ENCODE measurements at regions not wholly inside any gene's neighbourhood (a gene's known extent, or its start where the extent isn't known, plus 50 kb on each side); places are given as distances from the start of the nearest gene placed in this dataset.

GRCh38 chr4:129218897-129219296 is 122.9 kb downstream of the C4orf33 start:
- no peak overlapping the region for H3K27ac ChIP-seq (ENCODE audit: low read depth in 1 of 2, low read length in 1 of 2)
- WGBS: 97% methylated on average over 1 of the region's 1 CpG
- DNase-seq (ENCODE audit: low read depth in 6 of 9, low spot score in 9 of 9): no peak
- no peaks in the 10 kb centered on the region for H3K4me1 ChIP-seq (ENCODE audit: control insufficient read depth in 2 of 2, insufficient read depth in 2 of 2, low read length in 2 of 2)
- H3K36me3 ChIP-seq (ENCODE audit: control insufficient read depth in 2 of 2, insufficient read depth in 2 of 2, low read length in 1 of 2): no peaks in the 10 kb centered on the region
- no peaks in the 10 kb centered on the region for H3K9me3 ChIP-seq (ENCODE audit: control insufficient read depth in 2 of 2, insufficient read depth in 1 of 2, low read length in 1 of 2)
- no peaks in the 10 kb centered on the region for H3K27me3 ChIP-seq (ENCODE audit: control insufficient read depth in 2 of 2, insufficient read depth in 1 of 2, low read length in 1 of 2)
- H3K4me3 ChIP-seq (ENCODE audit: low read length in 2 of 2): no peak overlapping the region

DNA sequence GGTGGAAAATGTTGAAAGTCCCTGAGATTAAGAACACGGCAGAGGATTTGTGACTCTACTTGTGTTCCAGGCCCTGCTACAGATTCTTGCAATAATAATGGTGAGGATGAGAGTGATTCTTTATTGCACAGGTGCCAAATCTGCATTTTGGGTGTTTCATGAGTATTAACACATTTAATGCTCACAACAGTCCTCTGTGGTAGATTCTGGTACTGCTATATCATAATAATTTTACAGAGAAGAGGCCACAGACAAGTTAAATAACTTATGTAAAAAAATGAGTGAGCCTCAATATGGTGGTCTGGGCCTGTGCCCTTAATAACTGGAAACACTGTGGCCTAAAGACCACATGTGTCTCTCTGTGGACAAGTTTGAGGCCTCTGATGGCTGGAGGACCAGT is 124.3 kb downstream of the C4orf33 start:
- 98% methylated on average over 1 of the region's 1 CpG for WGBS
- Histone ChIP-seq H3K4me1 (ENCODE audit: control insufficient read depth in 2 of 2, insufficient read depth in 2 of 2, low read length in 2 of 2) (no peaks in the 10 kb centered on the region), H3K9me3 (ENCODE audit: control insufficient read depth in 2 of 2, insufficient read depth in 1 of 2, low read length in 1 of 2) (no peaks in the 10 kb centered on the region), H3K27ac (ENCODE audit: low read depth in 1 of 2, low read length in 1 of 2) (no peak overlapping the region), H3K4me3 (ENCODE audit: low read length in 2 of 2) (no peak overlapping the region), H3K36me3 (ENCODE audit: control insufficient read depth in 2 of 2, insufficient read depth in 2 of 2, low read length in 1 of 2) (no peaks in the 10 kb centered on the region), H3K27me3 (ENCODE audit: control insufficient read depth in 2 of 2, insufficient read depth in 1 of 2, low read length in 1 of 2) (no peaks in the 10 kb centered on the region)
- DNase-seq (ENCODE audit: low read depth in 6 of 9, low spot score in 9 of 9): no peak

DNA sequence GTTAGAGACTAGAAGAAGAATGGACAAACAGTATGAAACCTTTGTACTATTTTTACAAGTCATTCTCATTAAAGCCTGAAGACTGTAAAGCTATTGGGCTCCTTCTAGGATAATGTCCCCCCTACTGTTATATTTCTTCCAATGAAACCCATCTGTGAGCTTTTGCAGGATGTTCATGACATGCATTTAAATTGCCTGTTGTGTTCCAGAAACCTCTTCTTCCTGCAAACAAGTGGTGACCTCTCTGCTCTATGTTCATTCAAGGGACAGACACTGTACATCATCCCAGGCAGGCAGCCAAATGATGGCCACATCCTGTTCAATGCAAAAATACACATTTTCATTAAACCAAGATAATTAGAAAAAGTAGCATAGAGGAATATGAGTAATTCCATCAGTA is 128.0 kb downstream of the C4orf33 start:
- no peak for DNase-seq (ENCODE audit: low read depth in 6 of 9, low spot score in 9 of 9)
- Histone ChIP-seq H3K27me3 (ENCODE audit: control insufficient read depth in 2 of 2, insufficient read depth in 1 of 2, low read length in 1 of 2) (no peaks in the 10 kb centered on the region), H3K9me3 (ENCODE audit: control insufficient read depth in 2 of 2, insufficient read depth in 1 of 2, low read length in 1 of 2) (no peaks in the 10 kb centered on the region)

DNA sequence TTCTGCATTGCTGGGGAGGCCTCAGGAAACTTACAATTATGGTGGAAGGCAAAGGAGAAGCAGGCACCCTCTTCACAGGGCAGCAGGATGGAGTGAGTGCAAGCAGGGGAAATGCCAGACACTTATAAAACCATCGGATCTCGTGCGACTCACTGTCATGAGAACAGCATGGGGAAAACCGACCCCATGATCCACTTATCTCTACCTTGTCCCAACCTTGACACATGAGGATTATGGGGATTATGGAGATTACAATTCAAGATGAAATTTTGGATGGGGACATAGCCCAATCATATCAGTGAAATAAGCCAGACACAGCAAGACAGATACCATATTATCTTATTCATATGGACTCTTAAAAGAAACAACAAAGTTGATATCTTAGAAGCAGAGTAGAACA is 134.9 kb downstream of the C4orf33 start:
- no peaks in the 10 kb centered on the region for H3K27me3 ChIP-seq (ENCODE audit: control insufficient read depth in 2 of 2, insufficient read depth in 1 of 2, low read length in 1 of 2)
- WGBS: 93% methylated on average over 4 of the region's 4 CpGs

More for the DNA sequence above, 128.0 kb downstream of the C4orf33 start:
- Histone ChIP-seq H3K27ac (ENCODE audit: low read depth in 1 of 2, low read length in 1 of 2) (no peak overlapping the region), H3K4me3 (ENCODE audit: low read length in 2 of 2) (no peak overlapping the region), H3K36me3 (ENCODE audit: control insufficient read depth in 2 of 2, insufficient read depth in 2 of 2, low read length in 1 of 2) (no peaks in the 10 kb centered on the region), H3K4me1 (ENCODE audit: control insufficient read depth in 2 of 2, insufficient read depth in 2 of 2, low read length in 2 of 2) (no peaks in the 10 kb centered on the region)

DNA sequence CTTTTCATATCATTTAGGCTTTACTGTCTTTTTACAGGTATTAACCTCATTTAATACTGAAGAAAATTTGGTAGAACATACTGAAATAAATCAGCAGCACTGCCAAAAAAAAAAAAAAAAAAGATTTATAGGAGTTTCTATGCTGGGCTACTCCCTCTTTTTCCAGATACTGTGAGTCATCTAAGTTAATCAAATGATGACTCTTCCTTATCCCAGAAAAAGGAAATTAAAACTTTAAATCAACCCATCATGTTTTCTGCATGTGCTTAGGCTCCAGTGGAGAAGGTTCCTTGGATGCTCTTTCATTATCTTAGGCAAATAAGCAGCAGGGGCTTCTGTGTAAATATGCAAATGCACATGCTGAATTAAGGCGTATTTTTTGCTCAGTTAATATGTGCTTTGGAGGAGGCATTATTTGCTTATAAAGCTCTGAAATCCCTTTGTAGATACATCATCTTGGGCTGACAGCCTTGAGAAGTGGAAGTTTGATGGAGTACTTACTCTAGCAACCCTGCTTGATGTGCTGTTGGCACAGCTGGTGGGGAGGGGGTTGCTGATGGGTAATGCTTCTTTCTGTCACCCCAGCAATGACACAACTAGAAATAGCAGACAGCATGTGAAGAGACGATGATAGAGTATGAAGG is 136.1 kb downstream of the C4orf33 start:
- Histone ChIP-seq H3K27ac (ENCODE audit: low read depth in 1 of 2, low read length in 1 of 2) (no peak overlapping the region), H3K4me1 (ENCODE audit: control insufficient read depth in 2 of 2, insufficient read depth in 2 of 2, low read length in 2 of 2) (no peaks in the 10 kb centered on the region), H3K27me3 (ENCODE audit: control insufficient read depth in 2 of 2, insufficient read depth in 1 of 2, low read length in 1 of 2) (no peaks in the 10 kb centered on the region), H3K36me3 (ENCODE audit: control insufficient read depth in 2 of 2, insufficient read depth in 2 of 2, low read length in 1 of 2) (no peaks in the 10 kb centered on the region), H3K9me3 (ENCODE audit: control insufficient read depth in 2 of 2, insufficient read depth in 1 of 2, low read length in 1 of 2) (no peaks in the 10 kb centered on the region), H3K4me3 (ENCODE audit: low read length in 2 of 2) (no peak overlapping the region)
- DNase-seq (ENCODE audit: low read depth in 6 of 9, low spot score in 9 of 9): no peak
- 98% methylated on average over 2 of the region's 2 CpGs for WGBS

More for the DNA sequence above, 134.9 kb downstream of the C4orf33 start:
- H3K36me3 ChIP-seq (ENCODE audit: control insufficient read depth in 2 of 2, insufficient read depth in 2 of 2, low read length in 1 of 2): no peaks in the 10 kb centered on the region
- no peaks in the 10 kb centered on the region for H3K4me1 ChIP-seq (ENCODE audit: control insufficient read depth in 2 of 2, insufficient read depth in 2 of 2, low read length in 2 of 2)
- no peaks in the 10 kb centered on the region for H3K9me3 ChIP-seq (ENCODE audit: control insufficient read depth in 2 of 2, insufficient read depth in 1 of 2, low read length in 1 of 2)
- DNase-seq (ENCODE audit: low read depth in 6 of 9, low spot score in 9 of 9): no peak
- H3K4me3 ChIP-seq (ENCODE audit: low read length in 2 of 2): no peak overlapping the region
- H3K27ac ChIP-seq (ENCODE audit: low read depth in 1 of 2, low read length in 1 of 2): no peak overlapping the region

DNA sequence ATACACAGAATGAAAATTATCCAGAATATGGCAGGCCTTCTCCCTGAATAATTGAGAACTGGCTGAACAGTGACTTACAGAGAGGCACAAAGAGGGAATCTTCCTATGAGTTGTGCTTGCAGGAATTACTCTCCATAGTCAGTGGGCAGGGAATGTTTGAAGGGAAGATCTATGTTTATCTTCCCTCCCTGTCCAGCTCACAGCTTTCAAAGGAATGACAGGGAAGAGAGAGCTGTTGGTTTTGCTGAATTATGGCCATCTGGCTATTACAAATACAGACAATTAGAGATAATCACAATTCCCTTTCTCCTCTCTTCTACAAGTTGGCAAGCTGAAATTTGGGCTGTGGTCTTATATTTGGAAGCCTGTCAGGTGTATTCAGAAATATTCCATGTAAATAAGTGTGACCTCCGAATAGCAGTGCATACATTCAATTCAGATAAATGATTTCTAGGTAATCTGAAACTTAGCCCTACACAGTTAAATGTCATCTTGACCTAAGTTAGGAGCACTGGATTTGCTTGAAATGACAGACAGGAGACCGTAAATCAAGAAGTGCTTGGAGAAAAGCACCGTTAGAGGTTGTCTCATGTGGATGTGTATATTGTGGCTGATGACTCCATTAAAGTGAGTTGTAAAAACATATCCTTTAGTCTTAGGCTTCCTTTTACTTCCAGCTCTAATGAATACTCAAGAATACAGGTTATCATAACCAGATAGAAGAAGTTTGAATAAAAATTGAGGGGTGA is 136.8 kb downstream of the C4orf33 start:
- Histone ChIP-seq H3K27ac (ENCODE audit: low read depth in 1 of 2, low read length in 1 of 2) (no peak overlapping the region), H3K9me3 (ENCODE audit: control insufficient read depth in 2 of 2, insufficient read depth in 1 of 2, low read length in 1 of 2) (no peaks in the 10 kb centered on the region), H3K36me3 (ENCODE audit: control insufficient read depth in 2 of 2, insufficient read depth in 2 of 2, low read length in 1 of 2) (no peaks in the 10 kb centered on the region), H3K4me3 (ENCODE audit: low read length in 2 of 2) (no peak overlapping the region), H3K4me1 (ENCODE audit: control insufficient read depth in 2 of 2, insufficient read depth in 2 of 2, low read length in 2 of 2) (no peaks in the 10 kb centered on the region), H3K27me3 (ENCODE audit: control insufficient read depth in 2 of 2, insufficient read depth in 1 of 2, low read length in 1 of 2) (no peaks in the 10 kb centered on the region)
- no peak for DNase-seq (ENCODE audit: low read depth in 6 of 9, low spot score in 9 of 9)
- 69% methylated on average over 3 of the region's 3 CpGs for WGBS

- DNase-seq (ENCODE audit: low read depth in 6 of 9, low spot score in 9 of 9): no peak
- H3K9me3 ChIP-seq (ENCODE audit: control insufficient read depth in 2 of 2, insufficient read depth in 1 of 2, low read length in 1 of 2): no peaks in the 10 kb centered on the region
- no peak overlapping the region for H3K27ac ChIP-seq (ENCODE audit: low read depth in 1 of 2, low read length in 1 of 2)
- no peaks in the 10 kb centered on the region for H3K36me3 ChIP-seq (ENCODE audit: control insufficient read depth in 2 of 2, insufficient read depth in 2 of 2, low read length in 1 of 2)
- no peaks in the 10 kb centered on the region for H3K27me3 ChIP-seq (ENCODE audit: control insufficient read depth in 2 of 2, insufficient read depth in 1 of 2, low read length in 1 of 2)
- H3K4me3 ChIP-seq (ENCODE audit: low read length in 2 of 2): no peak overlapping the region
- no peaks in the 10 kb centered on the region for H3K4me1 ChIP-seq (ENCODE audit: control insufficient read depth in 2 of 2, insufficient read depth in 2 of 2, low read length in 2 of 2)
- 80% methylated on average over 1 of the region's 1 CpG for WGBS
Measured at GRCh38 chr4:129233691-129234090, 137.7 kb downstream of the C4orf33 start.

GRCh38 chr4:129236351-129236750 is 140.4 kb downstream of the C4orf33 start:
- DNase-seq (ENCODE audit: low read depth in 6 of 9, low spot score in 9 of 9): no peak
- H3K4me3 ChIP-seq (ENCODE audit: low read length in 2 of 2): no peak overlapping the region
- no peaks in the 10 kb centered on the region for H3K27me3 ChIP-seq (ENCODE audit: control insufficient read depth in 2 of 2, insufficient read depth in 1 of 2, low read length in 1 of 2)
- H3K36me3 ChIP-seq (ENCODE audit: control insufficient read depth in 2 of 2, insufficient read depth in 2 of 2, low read length in 1 of 2): no peaks in the 10 kb centered on the region
- H3K27ac ChIP-seq (ENCODE audit: low read depth in 1 of 2, low read length in 1 of 2): no peak overlapping the region
- 98% methylated on average over 3 of the region's 3 CpGs for WGBS
- H3K9me3 ChIP-seq (ENCODE audit: control insufficient read depth in 2 of 2, insufficient read depth in 1 of 2, low read length in 1 of 2): no peaks in the 10 kb centered on the region
- no peaks in the 10 kb centered on the region for H3K4me1 ChIP-seq (ENCODE audit: control insufficient read depth in 2 of 2, insufficient read depth in 2 of 2, low read length in 2 of 2)

DNA sequence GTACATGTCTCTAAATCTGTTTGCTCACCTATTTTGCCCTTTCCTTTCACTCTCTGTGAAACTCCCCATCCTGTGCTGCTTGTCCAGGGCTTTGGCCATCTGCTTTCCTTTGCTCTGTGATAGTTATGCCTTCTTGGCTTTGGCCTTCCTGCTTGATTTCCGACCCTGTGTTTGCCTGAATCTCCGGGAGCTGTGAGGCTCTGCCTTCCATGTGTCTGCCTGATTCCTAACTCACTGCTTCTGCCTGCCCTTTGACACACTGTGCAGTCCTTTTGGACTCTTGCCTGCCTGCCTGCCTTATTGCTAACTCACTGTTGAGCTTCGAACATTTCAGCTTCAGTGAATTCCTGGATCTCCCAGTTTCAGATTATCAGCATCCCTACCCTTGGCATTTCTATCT is 143.1 kb downstream of the C4orf33 start:
- Histone ChIP-seq H3K4me1 (ENCODE audit: control insufficient read depth in 2 of 2, insufficient read depth in 2 of 2, low read length in 2 of 2) (no peaks in the 10 kb centered on the region), H3K27me3 (ENCODE audit: control insufficient read depth in 2 of 2, insufficient read depth in 1 of 2, low read length in 1 of 2) (no peaks in the 10 kb centered on the region), H3K36me3 (ENCODE audit: control insufficient read depth in 2 of 2, insufficient read depth in 2 of 2, low read length in 1 of 2) (no peaks in the 10 kb centered on the region), H3K27ac (ENCODE audit: low read depth in 1 of 2, low read length in 1 of 2) (no peak overlapping the region), H3K9me3 (ENCODE audit: control insufficient read depth in 2 of 2, insufficient read depth in 1 of 2, low read length in 1 of 2) (no peaks in the 10 kb centered on the region), H3K4me3 (ENCODE audit: low read length in 2 of 2) (no peak overlapping the region)
- DNase-seq (ENCODE audit: low read depth in 6 of 9, low spot score in 9 of 9): no peak
- WGBS: 70% methylated on average over 3 of the region's 3 CpGs
